UCSD-AML1 (cell line): ENCODE measurements at regions not wholly inside any gene's neighbourhood (a gene's known extent, or its start where the extent isn't known, plus 50 kb on each side); places are given as distances from the start of the nearest gene placed in this dataset.

Experiments used
- DNase-seq: peaks from one replicate; lab custom pipeline; 2025; ENCODE audit not compliant: unreplicated experiment; lab: John Stamatoyannopoulos, UW

GRCh38 chr14:65185829-65186228 is 83.5 kb upstream of the MAX start:
- DNase-seq, result no peak

- DNase-seq, result no peak
Measured at GRCh38 chr14:65186951-65187350, 84.6 kb upstream of the MAX start.

- no peak for DNase-seq
Measured at GRCh38 chr14:65187421-65188049, 85.2 kb upstream of the MAX start.

GRCh38 chr14:65190312-65190711 is 88.0 kb upstream of the MAX start:
- no peak for DNase-seq

GRCh38 chr14:65191716-65192115 is 89.4 kb upstream of the MAX start:
- DNase-seq, result no peak

- no peak for DNase-seq
Measured at GRCh38 chr14:65192686-65193085, 90.4 kb upstream of the MAX start.

GRCh38 chr14:65193916-65194590 is 91.7 kb upstream of the MAX start:
- DNase-seq, result no peak

GRCh38 chr14:65195042-65195719 is 92.9 kb upstream of the MAX start:
- DNase-seq, result no peak

GRCh38 chr14:65198346-65198745 is 96.0 kb upstream of the MAX start:
- no peak for DNase-seq

- no peak for DNase-seq
Measured at GRCh38 chr14:65200454-65200853, 98.1 kb upstream of the MAX start.

GRCh38 chr14:65203574-65203973 is 101.3 kb upstream of the MAX start:
- DNase-seq, result no peak

GRCh38 chr14:65204056-65204455 is 101.7 kb upstream of the MAX start:
- no peak for DNase-seq

- DNase-seq, result no peak
Measured at GRCh38 chr14:65206078-65206447, 103.7 kb upstream of the MAX start.

GRCh38 chr14:65206448-65207096 is 104.3 kb upstream of the MAX start:
- no peak for DNase-seq

- no peak for DNase-seq
Measured at GRCh38 chr14:65208548-65208947, 106.2 kb upstream of the MAX start.

- DNase-seq, result peak; percentile 65
Measured at GRCh38 chr14:65210118-65210821, 108.0 kb upstream of the MAX start.

- DNase-seq, result no peak
Measured at GRCh38 chr14:65210822-65211182, 108.5 kb upstream of the MAX start.

- DNase-seq, result no peak
Measured at GRCh38 chr14:65211341-65211987, 109.1 kb upstream of the MAX start.

GRCh38 chr14:65213316-65213715 is 111.0 kb upstream of the MAX start:
- DNase-seq, result no peak

GRCh38 chr14:65214741-65215140 is 112.4 kb upstream of the MAX start:
- DNase-seq, result no peak

- DNase-seq, result no peak
Measured at GRCh38 chr14:65219353-65219752, 117.0 kb upstream of the MAX start.
